T-helper 1 cell treated with Interleukin-12 subunit alpha and Interleukin-12 subunit beta and Interleukin-4 antibody, amounts not matched to agents 30 ng/mL and 1 ng/mL, for 36 hours (primary cell): ENCODE measurements at regions not wholly inside any gene's neighbourhood (a gene's known extent, or its start where the extent isn't known, plus 50 kb on each side); places are given as distances from the start of the nearest gene placed in this dataset.
"Not testable (repeated sequence)": the region's sequence is repeated elsewhere in the genome, so short reads cannot be mapped to it uniquely, and the experiment has no call there.

Experiments used
- intact Hi-C: fragments of 100-400 bp; cut with micrococcal nuclease; formaldehyde crosslinking; loops from one replicate; pipeline ENCODE4 v1.15.1; 2024

- intact Hi-C loops, result no loop called here
Observed at GRCh38 chrY:15871570-15871969, 1347.2 kb downstream of the NLGN4Y start.

- intact Hi-C loops, result not testable (repeated sequence)
Observed at GRCh38 chrY:15875881-15876280, 1351.6 kb downstream of the NLGN4Y start.

DNA sequence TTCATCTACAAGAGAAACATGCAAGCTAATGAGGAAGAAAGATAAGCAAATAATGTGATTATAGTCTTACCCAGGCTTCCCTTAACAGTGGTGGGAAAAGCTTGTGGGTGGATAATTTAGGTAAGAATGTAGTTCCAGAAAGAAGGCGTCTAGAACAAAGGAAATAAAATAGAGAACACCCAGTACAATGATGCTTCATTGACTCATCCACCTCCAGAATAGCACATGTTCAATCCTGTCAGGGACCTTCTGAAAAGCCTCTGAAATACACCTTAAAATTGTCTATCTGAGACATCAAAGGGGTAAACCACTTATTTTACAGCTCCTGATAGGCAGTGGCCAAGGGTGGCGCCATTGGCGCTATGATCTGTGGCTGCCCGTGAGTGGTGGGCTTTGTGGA, 1379.2 kb downstream of the NLGN4Y start:
- intact Hi-C loops, result not testable (repeated sequence)

GRCh38 chrY:15905557-15905956, 1381.2 kb downstream of the NLGN4Y start:
- intact Hi-C loops, result no loop called here

DNA sequence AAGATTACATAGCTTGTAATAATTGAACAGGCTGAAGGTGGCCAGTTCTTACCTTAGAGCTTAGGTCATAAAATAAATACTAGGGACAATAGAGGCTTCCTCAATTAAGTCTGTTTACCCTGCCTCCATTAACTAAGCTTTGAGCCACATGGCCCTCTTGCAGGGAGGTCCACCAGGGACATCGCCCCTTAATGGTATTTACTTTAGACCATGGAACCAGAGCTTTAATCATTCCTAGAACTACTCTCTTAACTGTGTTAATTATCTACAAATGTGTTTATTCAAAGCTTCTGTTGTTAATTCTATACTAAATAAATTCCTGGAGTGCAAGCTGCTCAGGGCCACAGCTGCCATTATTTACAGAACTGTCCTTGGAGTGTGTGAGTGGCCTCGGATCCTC, 1402.2 kb downstream of the NLGN4Y start:
- intact Hi-C loops, result no loop called here

DNA sequence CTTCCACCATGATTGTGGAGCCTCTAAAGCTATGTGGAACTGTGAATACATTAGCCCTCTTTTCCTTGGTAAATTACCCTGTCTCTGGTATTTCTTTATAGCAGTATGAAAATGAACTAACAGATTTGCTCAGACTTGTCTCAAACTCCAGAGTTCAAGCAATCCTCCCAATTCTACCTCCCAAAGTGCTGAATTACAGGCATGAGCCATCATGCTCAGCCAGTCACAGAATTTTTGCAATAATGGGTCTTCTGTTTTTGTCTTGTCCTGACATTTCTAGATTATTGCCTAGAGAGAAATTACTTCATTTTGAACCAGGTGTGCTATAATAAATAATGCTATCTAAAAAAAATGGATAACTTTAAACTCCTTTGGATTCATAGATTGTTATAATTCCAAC, 1414.5 kb downstream of the NLGN4Y start:
- intact Hi-C loops, result no loop called here

DNA sequence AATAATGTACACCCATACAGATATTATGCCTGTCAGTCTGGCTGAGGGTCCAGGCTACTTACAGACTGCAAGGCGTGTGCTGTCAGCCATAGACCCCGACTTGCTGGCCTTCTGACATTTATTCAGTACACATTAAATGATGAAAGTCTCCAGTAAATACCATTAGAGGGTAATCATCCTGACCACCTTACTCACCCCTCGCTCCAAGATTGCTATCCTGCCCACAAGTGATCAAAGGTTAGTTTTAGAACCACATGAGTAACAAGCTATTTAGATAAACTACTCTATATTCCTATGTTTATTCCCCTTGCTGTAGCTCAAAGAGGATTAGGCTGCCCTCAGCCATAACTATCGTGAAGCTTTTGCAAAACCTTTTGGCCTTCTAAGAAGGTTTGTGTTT, 1426.7 kb downstream of the NLGN4Y start:
- intact Hi-C loops, result no loop called here

- intact Hi-C loops, result no loop called here
Observed at GRCh38 chrY:15968800-15969199, 1444.5 kb downstream of the NLGN4Y start.

DNA sequence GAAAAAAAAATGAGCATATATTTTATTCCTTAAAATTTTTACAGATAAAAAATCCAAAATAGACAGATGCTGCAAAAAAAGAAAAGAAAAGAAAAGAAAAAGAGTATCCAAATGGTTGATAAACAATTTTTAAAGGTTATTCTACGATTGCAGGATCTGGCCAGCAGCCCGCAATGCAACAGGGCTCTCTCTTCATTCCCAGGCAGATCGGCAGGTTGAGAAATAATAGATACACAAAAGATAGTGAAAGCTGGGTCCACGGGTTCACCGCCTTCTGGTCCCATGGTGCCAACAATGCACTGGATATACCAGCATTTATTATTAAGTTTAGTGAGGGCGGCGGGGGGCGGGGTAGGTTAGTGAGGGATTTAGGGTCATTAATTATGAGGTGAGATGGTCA, 1448.9 kb downstream of the NLGN4Y start:
- intact Hi-C loops, result no loop called here

DNA sequence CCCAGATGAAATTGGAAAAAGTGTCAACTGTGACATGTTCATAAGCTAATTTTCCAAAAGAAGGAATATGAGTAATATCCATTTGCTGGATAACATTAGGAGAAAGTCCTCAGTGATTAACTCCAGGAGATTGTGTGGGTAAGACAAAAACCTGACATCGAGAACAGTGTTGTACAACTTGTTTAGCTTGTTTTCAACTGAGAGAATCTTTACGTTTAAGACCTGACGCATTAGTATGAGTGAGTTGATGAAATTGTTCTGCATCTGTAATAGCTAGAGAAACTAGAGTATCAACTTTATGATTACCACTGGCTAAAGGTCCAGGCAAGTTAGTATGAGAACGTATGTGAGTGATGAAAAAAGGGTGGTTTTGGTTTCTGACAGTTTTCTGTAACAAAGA, 1452.4 kb downstream of the NLGN4Y start:
- intact Hi-C loops, result no loop called here

- intact Hi-C loops, result no loop called here
Observed at GRCh38 chrY:15978503-15978902, 1454.2 kb downstream of the NLGN4Y start.

GRCh38 chrY:15984651-15985398, 1460.5 kb downstream of the NLGN4Y start:
- intact Hi-C loops, result loop anchor here (10.0 kb wide), 1 partner anchor 60 kb away; no protein-coding TSS in a partner anchor

DNA sequence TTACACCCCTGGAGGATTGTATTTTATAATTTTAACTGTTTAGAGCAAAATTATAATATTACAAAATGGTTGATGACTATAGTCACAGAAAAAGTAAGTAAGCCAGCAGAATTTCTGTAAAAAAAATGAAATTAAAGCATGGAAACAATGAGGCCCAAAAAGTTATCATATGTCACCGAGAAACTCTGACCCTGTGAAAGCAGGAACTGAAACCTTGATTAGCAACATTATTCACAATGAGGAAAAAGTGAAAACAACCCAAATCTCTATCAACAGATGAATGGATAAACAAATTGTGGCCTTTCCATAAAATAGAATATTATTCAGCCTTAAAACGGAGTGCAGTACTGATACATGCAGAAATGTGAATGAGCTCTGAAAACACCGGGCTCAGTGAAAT, 1471.7 kb downstream of the NLGN4Y start:
- intact Hi-C loops, result no loop called here

- intact Hi-C loops, result no loop called here
Observed at GRCh38 chrY:16000751-16001150, 1476.4 kb downstream of the NLGN4Y start.

- intact Hi-C loops, result no loop called here
Observed at GRCh38 chrY:16001896-16002295, 1477.6 kb downstream of the NLGN4Y start.

GRCh38 chrY:16051908-16052643, 1527.7 kb downstream of the NLGN4Y start:
- intact Hi-C loops, result no loop called here

- intact Hi-C loops, result no loop called here
Observed at GRCh38 chrY:16060141-16060540, 1535.8 kb downstream of the NLGN4Y start.

DNA sequence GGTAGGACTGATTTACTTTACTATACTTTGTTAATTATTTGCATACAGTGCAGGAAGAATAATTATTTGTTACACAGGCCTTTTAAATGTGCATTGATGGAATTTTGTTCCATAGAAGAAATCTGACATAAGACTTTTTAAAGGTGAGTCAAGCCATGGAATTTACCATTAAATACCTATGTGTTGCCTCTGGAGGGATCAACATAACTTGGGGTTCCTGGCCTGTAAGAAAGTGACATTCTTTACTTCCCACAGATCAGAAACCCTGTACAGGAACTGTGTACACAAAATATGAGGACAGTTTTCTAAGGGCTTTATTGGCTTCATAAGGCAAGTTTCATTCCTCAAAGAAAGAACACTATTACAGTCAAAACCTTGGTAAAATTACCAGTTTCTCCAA, 1536.4 kb downstream of the NLGN4Y start:
- intact Hi-C loops, result no loop called here

- intact Hi-C loops, result loop anchor here (2.0 kb wide), 1 partner anchor 63 kb away; no protein-coding TSS in a partner anchor
Observed at GRCh38 chrY:16071957-16072356, 1547.6 kb downstream of the NLGN4Y start.

DNA sequence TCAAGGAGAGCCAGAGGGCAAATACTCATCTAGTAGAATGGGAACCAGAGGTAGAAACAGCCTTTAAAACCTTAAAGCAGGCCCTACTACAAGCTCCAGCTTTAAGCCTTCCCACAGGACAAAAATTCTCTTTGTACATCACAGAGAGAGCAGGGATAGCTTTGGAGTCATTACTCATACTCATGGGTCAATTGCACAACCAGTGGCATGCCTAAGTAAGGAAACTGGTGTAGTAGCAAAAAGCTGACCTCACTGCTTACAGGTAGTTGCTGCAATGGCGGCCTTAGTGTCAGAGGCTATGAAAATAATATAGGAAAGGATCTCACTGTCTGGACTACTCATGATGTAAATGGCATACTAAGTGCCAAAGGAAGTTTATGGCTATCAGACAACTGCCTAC, 1551.4 kb downstream of the NLGN4Y start:
- intact Hi-C loops, result no loop called here

DNA sequence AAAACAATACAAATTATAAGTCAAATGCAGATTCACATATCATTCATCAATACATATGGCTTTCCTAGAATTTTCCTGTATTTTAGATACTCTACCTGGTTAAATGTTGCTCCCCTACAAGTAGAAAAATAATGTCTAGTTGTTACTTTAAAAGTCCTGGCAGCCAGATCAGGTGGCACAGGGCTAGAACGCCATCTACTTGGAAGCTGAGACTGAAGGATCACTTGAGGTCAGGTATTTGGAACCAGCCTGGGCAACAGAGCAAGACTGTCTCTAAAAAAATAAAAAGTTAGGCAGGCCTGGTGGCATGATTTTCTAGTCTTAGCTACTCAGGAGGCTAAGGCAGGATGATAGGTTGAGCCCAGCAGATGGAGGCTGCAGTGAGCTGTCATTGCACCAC, 1573.0 kb downstream of the NLGN4Y start:
- intact Hi-C loops, result no loop called here

DNA sequence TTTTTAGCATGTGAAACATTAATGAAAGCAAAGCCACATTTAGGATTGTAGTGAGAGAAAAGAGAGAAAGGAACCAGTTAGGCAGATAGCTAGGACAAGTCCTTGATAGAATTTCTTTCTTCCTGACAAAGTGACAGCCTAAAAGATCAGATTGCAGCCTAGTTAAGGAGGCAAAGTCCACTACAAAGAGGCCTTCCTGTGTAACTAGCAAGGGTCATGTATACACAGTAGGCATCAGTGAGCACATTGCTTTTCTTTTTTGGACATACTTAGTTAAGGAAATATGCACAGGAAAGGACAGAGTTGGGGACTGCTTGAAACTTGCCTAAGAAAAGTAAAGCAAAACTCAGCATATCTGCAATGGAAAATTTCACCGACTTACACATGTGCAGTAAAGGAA, 1577.5 kb downstream of the NLGN4Y start:
- intact Hi-C loops, result no loop called here

DNA sequence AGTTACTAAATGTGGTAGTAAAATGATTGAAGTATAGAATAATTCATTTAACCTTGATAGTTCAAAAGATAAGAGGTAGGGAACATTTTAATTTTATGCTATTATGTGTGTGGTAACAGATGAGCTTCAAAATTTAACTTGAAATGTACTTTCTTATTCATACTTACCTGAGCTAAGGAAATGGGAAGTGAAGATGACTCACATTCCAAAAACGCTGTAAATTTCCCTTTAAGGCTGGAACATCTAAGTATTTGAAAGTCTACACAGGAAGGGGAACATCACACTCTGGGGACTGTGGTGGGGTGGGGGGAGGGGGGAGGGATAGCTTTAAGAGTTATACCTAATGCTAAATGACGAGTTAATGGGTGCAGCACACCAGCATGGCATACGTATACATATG, 1582.3 kb downstream of the NLGN4Y start:
- intact Hi-C loops, result no loop called here
